Esophagus (tissue), 2 donors: ENCODE measurements at regions not wholly inside any gene's neighbourhood (a gene's known extent, or its start where the extent isn't known, plus 50 kb on each side); places are given as distances from the start of the nearest gene placed in this dataset.

Experiments used
- H3K27ac ChIP-seq, 2 donors: one replicate each; pipeline ENCODE4 v1.5.1; 2013; ENCODE audit warnings: low read depth in 2 of 2, mild to moderate bottlenecking in 2 of 2, inconsistent platforms in 1 of 2, low read length in 1 of 2, moderate library complexity in 1 of 2
- H3K27me3 ChIP-seq, 2 donors: one replicate each; pipeline ENCODE4 v1.6.1; 2013; ENCODE audit warnings: low read length in 2 of 2, control low read depth in 1 of 2, mild to moderate bottlenecking in 1 of 2; ENCODE audit not compliant: insufficient read depth in 2 of 2, control insufficient read depth in 1 of 2
- H3K36me3 ChIP-seq, 2 donors: one replicate each; pipeline ENCODE4 v1.6.1; 2013; ENCODE audit warnings: low read length in 1 of 2; ENCODE audit not compliant: control insufficient read depth in 2 of 2, insufficient read depth in 2 of 2
- H3K4me1 ChIP-seq, 2 donors: one replicate each; pipeline ENCODE4 v1.6.1; 2013; ENCODE audit warnings: low read length in 1 of 2; ENCODE audit not compliant: control insufficient read depth in 2 of 2, insufficient read depth in 2 of 2
- H3K4me3 ChIP-seq, 2 donors: one replicate each; pipeline ENCODE4 v1.5.1; 2013; ENCODE audit warnings: low read length in 2 of 2, mild to moderate bottlenecking in 2 of 2, low read depth in 1 of 2, moderate library complexity in 1 of 2
- H3K9me3 ChIP-seq, 2 donors: one replicate each; pipeline ENCODE4 v1.6.1; 2013; ENCODE audit warnings: mild to moderate bottlenecking in 2 of 2, low read depth in 1 of 2, low read length in 1 of 2, moderate library complexity in 1 of 2; ENCODE audit not compliant: control insufficient read depth in 2 of 2, insufficient read depth in 1 of 2
- WGBS, 2 donors: extraction: QIAGEN DNeasy Blood & Tissue Kit; methylation state at CpG; one replicate each; pipeline ENCODE4 v1.1.7; 2013; 5-methylcytosine and 5-hydroxymethylcytosine counted together
- donor health status: healthy with polysubstance abuse.
- donor health status: Bipolar disorder and iron deficiency.

GRCh38 chr6:141165002-141165665 is 967.6 kb upstream of the GJE1 start:
- WGBS, 2 donors, result 83 to 95% methylated on average over 1 of the region's 1 CpG
- no peak overlapping the region for H3K27ac ChIP-seq
- H3K4me1 ChIP-seq, result no peaks in the 10 kb centered on the region
- H3K27me3 ChIP-seq, result no peaks in the 10 kb centered on the region
- H3K36me3 ChIP-seq, result no peaks in the 10 kb centered on the region
- no peak overlapping the region for H3K4me3 ChIP-seq
- peaks cover 0 to 4% of the 10 kb centered on the region in 2 donors for H3K9me3 ChIP-seq

- H3K9me3 ChIP-seq, result peaks cover 0 to 4% of the 10 kb centered on the region in 2 donors
- no peak overlapping the region for H3K4me3 ChIP-seq
- no peak overlapping the region for H3K27ac ChIP-seq
- 42 to 72% methylated on average over 4 of the region's 4 CpGs for WGBS, 2 donors
- no peaks in the 10 kb centered on the region for H3K4me1 ChIP-seq
- no peaks in the 10 kb centered on the region for H3K27me3 ChIP-seq
- no peaks in the 10 kb centered on the region for H3K36me3 ChIP-seq
Measured at GRCh38 chr6:141164042-141164743, 968.5 kb upstream of the GJE1 start.

GRCh38 chr6:141163107-141163506 is 969.6 kb upstream of the GJE1 start:
- Histone ChIP-seq H3K36me3 (no peaks in the 10 kb centered on the region), H3K27me3 (no peaks in the 10 kb centered on the region), H3K9me3 (peaks cover 0 to 3% of the 10 kb centered on the region in 2 donors), H3K4me1 (no peaks in the 10 kb centered on the region), H3K4me3 (no peak overlapping the region), H3K27ac (no peak overlapping the region)

GRCh38 chr6:141158740-141159139 is 974.0 kb upstream of the GJE1 start:
- Histone ChIP-seq H3K27me3 (no peaks in the 10 kb centered on the region), H3K4me1 (no peaks in the 10 kb centered on the region), H3K27ac (no peak overlapping the region), H3K4me3 (no peak overlapping the region), H3K36me3 (no peaks in the 10 kb centered on the region), H3K9me3 (peaks cover 0 to 2% of the 10 kb centered on the region in 2 donors)
- WGBS, 2 donors, result 77 to 78% methylated on average over 1 of the region's 1 CpG

GRCh38 chr6:141153563-141153962 is 979.2 kb upstream of the GJE1 start:
- Histone ChIP-seq H3K36me3 (no peaks in the 10 kb centered on the region), H3K4me3 (no peak overlapping the region), H3K27ac (no peak overlapping the region), H3K9me3 (peaks cover 0 to 2% of the 10 kb centered on the region in 2 donors), H3K27me3 (no peaks in the 10 kb centered on the region), H3K4me1 (no peaks in the 10 kb centered on the region)
- 43 to 47% methylated on average over 2 of the region's 2 CpGs for WGBS, 2 donors

- Histone ChIP-seq H3K9me3 (peaks cover 0 to 2% of the 10 kb centered on the region in 2 donors), H3K36me3 (no peaks in the 10 kb centered on the region), H3K27me3 (no peaks in the 10 kb centered on the region), H3K4me3 (no peak overlapping the region), H3K4me1 (no peaks in the 10 kb centered on the region), H3K27ac (no peak overlapping the region)
- 51 to 60% methylated on average over 1 of the region's 1 CpG for WGBS, 2 donors
Measured at GRCh38 chr6:141152951-141153350, 979.8 kb upstream of the GJE1 start.

GRCh38 chr6:141151710-141152417 is 980.9 kb upstream of the GJE1 start:
- WGBS, 2 donors, result 86 to 88% methylated on average over 3 of the region's 3 CpGs
- no peak overlapping the region for H3K4me3 ChIP-seq

GRCh38 chr6:141141870-141142269 is 990.9 kb upstream of the GJE1 start:
- no peak overlapping the region for H3K4me3 ChIP-seq
- 47 to 50% methylated on average over 2 of the region's 2 CpGs for WGBS, 2 donors
- H3K9me3 ChIP-seq, result no peaks in the 10 kb centered on the region
- H3K4me1 ChIP-seq, result no peaks in the 10 kb centered on the region
- H3K27me3 ChIP-seq, result no peaks in the 10 kb centered on the region
- H3K36me3 ChIP-seq, result no peaks in the 10 kb centered on the region
- no peak overlapping the region for H3K27ac ChIP-seq

More at GRCh38 chr6:141151710-141152417, 980.9 kb upstream of the GJE1 start:
- no peaks in the 10 kb centered on the region for H3K27me3 ChIP-seq
- H3K27ac ChIP-seq, result no peak overlapping the region
- H3K9me3 ChIP-seq, result peaks cover 0 to 2% of the 10 kb centered on the region in 2 donors
- no peaks in the 10 kb centered on the region for H3K36me3 ChIP-seq
- no peaks in the 10 kb centered on the region for H3K4me1 ChIP-seq

- Histone ChIP-seq H3K4me1 (no peaks in the 10 kb centered on the region), H3K36me3 (no peaks in the 10 kb centered on the region), H3K27ac (no peak overlapping the region), H3K4me3 (no peak overlapping the region), H3K9me3 (no peaks in the 10 kb centered on the region), H3K27me3 (no peaks in the 10 kb centered on the region)
Measured at GRCh38 chr6:141140905-141141304, 991.8 kb upstream of the GJE1 start.
